ENCODE measurements at regions not wholly inside any gene's neighbourhood (a gene's known extent, or its start where the extent isn't known, plus 50 kb on each side); places are given as distances from the start of the nearest gene placed in this dataset.
A peak's percentile ranks its signal among the peaks of the same experiment; 100 is the strongest.

DNA sequence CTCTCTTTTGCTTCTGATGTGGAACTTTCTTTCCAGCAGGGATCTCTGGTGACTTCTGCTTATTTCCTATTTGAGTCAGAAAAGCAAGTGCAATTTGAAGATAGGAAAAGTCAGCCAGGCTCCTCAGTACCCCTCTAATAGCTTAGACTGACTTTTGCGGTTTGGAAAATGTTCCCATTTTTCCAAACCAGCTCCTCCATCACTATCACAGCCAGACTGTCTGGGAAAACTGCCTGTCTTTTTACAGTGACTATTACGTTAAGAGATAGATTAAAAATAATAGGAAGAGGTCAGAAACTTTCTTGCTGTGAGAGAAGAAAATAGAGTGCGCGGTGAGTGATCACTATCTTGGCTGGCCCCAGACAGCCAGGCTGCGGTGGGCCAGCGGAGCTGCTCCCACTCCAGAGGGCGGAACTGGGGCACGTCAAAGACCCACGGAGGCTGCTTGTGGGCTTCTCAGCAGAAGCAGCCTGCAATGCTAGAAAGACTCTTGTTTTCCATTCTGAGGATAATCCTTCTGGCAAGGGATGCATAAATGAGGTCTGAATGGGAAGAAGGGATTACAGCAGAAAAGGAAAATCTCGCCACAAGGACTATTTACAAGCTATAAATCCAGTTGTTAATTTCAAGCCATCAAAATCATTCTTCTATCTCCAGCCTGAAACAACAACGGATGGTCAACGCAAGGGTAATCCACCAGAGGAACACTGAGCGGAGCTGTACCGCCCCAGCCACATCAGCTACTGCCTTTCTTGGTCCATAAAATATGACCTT, 151.0 kb upstream of the MSX2 start:
- H3K27me3 Mint-ChIP-seq (ENCODE audit: unreplicated experiment) = peaks cover 3% of the 10 kb centered on the region
- TF ChIP-seq, protein P1, sequence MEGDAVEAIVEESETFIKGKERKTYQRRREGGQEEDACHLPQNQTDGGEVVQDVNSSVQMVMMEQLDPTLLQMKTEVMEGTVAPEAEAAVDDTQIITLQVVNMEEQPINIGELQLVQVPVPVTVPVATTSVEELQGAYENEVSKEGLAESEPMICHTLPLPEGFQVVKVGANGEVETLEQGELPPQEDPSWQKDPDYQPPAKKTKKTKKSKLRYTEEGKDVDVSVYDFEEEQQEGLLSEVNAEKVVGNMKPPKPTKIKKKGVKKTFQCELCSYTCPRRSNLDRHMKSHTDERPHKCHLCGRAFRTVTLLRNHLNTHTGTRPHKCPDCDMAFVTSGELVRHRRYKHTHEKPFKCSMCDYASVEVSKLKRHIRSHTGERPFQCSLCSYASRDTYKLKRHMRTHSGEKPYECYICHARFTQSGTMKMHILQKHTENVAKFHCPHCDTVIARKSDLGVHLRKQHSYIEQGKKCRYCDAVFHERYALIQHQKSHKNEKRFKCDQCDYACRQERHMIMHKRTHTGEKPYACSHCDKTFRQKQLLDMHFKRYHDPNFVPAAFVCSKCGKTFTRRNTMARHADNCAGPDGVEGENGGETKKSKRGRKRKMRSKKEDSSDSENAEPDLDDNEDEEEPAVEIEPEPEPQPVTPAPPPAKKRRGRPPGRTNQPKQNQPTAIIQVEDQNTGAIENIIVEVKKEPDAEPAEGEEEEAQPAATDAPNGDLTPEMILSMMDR (IDR thresholded peaks at IDR 0.05; ENCODE audit: unreplicated experiment) = no peak
- DNase-seq (ENCODE audit: low spot score) = no peak
- no peaks in the 10 kb centered on the region for H3K9me3 Mint-ChIP-seq (ENCODE audit: unreplicated experiment)
- H3K36me3 Mint-ChIP-seq (ENCODE audit: low read depth, unreplicated experiment) = no peaks in the 10 kb centered on the region
- H3K4me1 Mint-ChIP-seq (ENCODE audit: unreplicated experiment) = peaks cover 14% of the 10 kb centered on the region
- no peak overlapping the region for H3K27ac Mint-ChIP-seq (ENCODE audit: unreplicated experiment)
- H3K4me3 Mint-ChIP-seq (ENCODE audit: unreplicated experiment) = no peak overlapping the region

DNA sequence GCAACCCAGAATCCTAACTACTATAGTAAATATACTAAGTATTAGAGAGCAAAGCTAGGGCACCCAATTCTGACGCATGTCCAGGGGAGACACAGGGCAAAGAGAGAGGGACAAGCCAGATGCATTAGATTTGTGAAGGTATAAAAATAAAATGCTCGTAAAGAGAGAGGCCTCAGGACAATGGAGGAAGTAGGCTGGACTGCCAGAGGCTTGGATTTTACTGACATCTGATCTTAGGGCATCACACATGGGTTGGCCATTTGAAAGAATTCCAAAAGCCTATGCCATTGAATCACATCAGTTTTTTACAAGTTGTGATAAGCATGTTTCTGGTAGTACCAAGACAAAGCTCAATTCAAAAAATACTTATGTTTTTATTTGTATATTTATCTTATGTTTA, 149.3 kb upstream of the MSX2 start:
- no peak overlapping the region for H3K4me3 Mint-ChIP-seq (ENCODE audit: unreplicated experiment)
- TF ChIP-seq, protein P1 (IDR thresholded peaks at IDR 0.05; ENCODE audit: unreplicated experiment) = no peak
- H3K27me3 Mint-ChIP-seq (ENCODE audit: unreplicated experiment) = peaks cover 3% of the 10 kb centered on the region
- no peak for DNase-seq (ENCODE audit: low spot score)
- H3K4me1 Mint-ChIP-seq (ENCODE audit: unreplicated experiment) = peaks cover 14% of the 10 kb centered on the region
- H3K9me3 Mint-ChIP-seq (ENCODE audit: unreplicated experiment) = no peaks in the 10 kb centered on the region
- H3K36me3 Mint-ChIP-seq (ENCODE audit: low read depth, unreplicated experiment) = no peaks in the 10 kb centered on the region
- H3K27ac Mint-ChIP-seq (ENCODE audit: unreplicated experiment) = no peak overlapping the region

DNA sequence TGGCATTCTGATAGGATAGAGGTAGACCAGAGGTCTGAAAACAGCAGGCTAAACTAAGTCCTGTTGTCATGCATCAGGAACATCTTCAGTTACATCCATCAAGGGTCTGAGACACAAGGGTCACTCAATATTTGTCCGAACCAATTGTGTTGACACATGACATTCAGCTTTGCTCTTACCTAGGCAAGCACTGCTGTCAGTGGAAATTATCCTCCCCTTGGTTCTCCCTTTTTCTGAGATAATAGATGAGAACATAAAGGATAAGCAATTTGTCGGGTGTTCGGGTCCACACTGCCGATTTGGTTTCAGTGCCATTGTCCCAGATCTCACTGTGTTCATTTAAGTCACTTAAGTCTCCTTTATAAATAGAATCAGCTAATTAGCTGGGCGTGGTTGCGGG, 148.3 kb upstream of the MSX2 start:
- H3K4me1 Mint-ChIP-seq (ENCODE audit: unreplicated experiment) = peaks cover 14% of the 10 kb centered on the region
- H3K9me3 Mint-ChIP-seq (ENCODE audit: unreplicated experiment) = no peaks in the 10 kb centered on the region
- no peaks in the 10 kb centered on the region for H3K27me3 Mint-ChIP-seq (ENCODE audit: unreplicated experiment)
- no peak for DNase-seq (ENCODE audit: low spot score)
- H3K27ac Mint-ChIP-seq (ENCODE audit: unreplicated experiment) = no peak overlapping the region
- H3K36me3 Mint-ChIP-seq (ENCODE audit: low read depth, unreplicated experiment) = no peaks in the 10 kb centered on the region
- H3K4me3 Mint-ChIP-seq (ENCODE audit: unreplicated experiment) = no peak overlapping the region
- TF ChIP-seq, protein P1 (IDR thresholded peaks at IDR 0.05; ENCODE audit: unreplicated experiment) = no peak

DNA sequence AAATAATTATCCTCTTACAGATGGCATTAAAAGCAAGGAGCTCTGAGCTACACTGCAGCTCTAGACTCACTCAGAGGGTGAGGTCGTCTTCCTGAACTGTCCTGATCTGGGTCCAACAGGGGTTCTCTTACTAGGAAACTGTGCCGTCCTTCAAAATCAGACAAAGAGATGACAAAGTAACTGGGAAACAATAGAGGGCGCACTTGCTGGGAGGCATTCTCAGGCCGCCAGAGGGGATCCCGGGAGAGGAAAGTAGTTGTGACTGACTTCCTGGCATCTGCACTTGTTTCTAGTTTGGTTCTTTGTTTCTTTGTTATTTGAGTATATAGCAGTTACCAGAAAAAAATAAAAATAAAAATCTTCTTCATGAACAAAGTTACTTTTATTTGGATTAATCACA, 142.9 kb upstream of the MSX2 start:
- no peak overlapping the region for H3K4me3 Mint-ChIP-seq (ENCODE audit: unreplicated experiment)
- DNase-seq (ENCODE audit: low spot score) = peak; percentile 58
- H3K36me3 Mint-ChIP-seq (ENCODE audit: low read depth, unreplicated experiment) = no peaks in the 10 kb centered on the region
- H3K4me1 Mint-ChIP-seq (ENCODE audit: unreplicated experiment) = peaks cover 4% of the 10 kb centered on the region
- TF ChIP-seq, protein P1 (IDR thresholded peaks at IDR 0.05; ENCODE audit: unreplicated experiment) = peak; percentile 47
- peaks cover 2% of the 10 kb centered on the region for H3K27me3 Mint-ChIP-seq (ENCODE audit: unreplicated experiment)
- no peak overlapping the region for H3K27ac Mint-ChIP-seq (ENCODE audit: unreplicated experiment)
- no peaks in the 10 kb centered on the region for H3K9me3 Mint-ChIP-seq (ENCODE audit: unreplicated experiment)

DNA sequence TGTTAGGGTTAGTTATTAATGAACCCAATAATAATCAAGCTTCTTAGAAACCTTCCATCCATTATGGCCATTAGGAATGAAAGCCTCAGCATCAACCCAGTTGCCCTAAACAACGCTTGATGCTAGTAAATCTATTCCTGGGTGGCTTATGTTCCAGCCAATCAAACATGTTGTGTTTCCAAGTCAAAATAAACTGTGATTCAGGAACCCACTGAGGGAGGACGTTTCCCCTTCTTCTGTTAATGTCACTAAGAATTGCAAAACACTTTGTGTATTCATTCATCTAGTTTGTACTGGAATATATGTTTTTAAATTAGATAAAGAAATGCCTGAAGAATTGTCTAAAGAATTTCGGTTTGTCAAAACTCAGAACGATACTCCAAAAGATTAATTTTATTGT, 142.5 kb upstream of the MSX2 start:
- H3K9me3 Mint-ChIP-seq (ENCODE audit: unreplicated experiment) = no peaks in the 10 kb centered on the region
- no peaks in the 10 kb centered on the region for H3K36me3 Mint-ChIP-seq (ENCODE audit: low read depth, unreplicated experiment)
- TF ChIP-seq, protein P1 (IDR thresholded peaks at IDR 0.05; ENCODE audit: unreplicated experiment) = no peak
- H3K27me3 Mint-ChIP-seq (ENCODE audit: unreplicated experiment) = peaks cover 2% of the 10 kb centered on the region
- peaks cover 4% of the 10 kb centered on the region for H3K4me1 Mint-ChIP-seq (ENCODE audit: unreplicated experiment)
- H3K4me3 Mint-ChIP-seq (ENCODE audit: unreplicated experiment) = no peak overlapping the region
- H3K27ac Mint-ChIP-seq (ENCODE audit: unreplicated experiment) = no peak overlapping the region
- DNase-seq (ENCODE audit: low spot score) = no peak
